ENCODE measurements at regions not wholly inside any gene's neighbourhood (a gene's known extent, or its start where the extent isn't known, plus 50 kb on each side); places are given as distances from the start of the nearest gene placed in this dataset.

- TF ChIP-seq ARNT (IDR thresholded peaks at IDR 0.05) (no peak), TARDBP (IDR thresholded peaks at IDR 0.05) (no peak), LEF1 (IDR thresholded peaks at IDR 0.05; ENCODE audit: borderline replicate concordance) (no peak), HDGF (IDR thresholded peaks at IDR 0.05; ENCODE audit: borderline replicate concordance) (no peak), L3MBTL2 (conservative IDR thresholded peaks at IDR 0.05) (no peak)
These were observed 394.5 kb upstream of the IRX1 start for GRCh38 chr5:3201121-3201520.

All from HEK293T (cell line).